ENCODE measurements at regions not wholly inside any gene's neighbourhood (a gene's known extent, or its start where the extent isn't known, plus 50 kb on each side); places are given as distances from the start of the nearest gene placed in this dataset.

DNA sequence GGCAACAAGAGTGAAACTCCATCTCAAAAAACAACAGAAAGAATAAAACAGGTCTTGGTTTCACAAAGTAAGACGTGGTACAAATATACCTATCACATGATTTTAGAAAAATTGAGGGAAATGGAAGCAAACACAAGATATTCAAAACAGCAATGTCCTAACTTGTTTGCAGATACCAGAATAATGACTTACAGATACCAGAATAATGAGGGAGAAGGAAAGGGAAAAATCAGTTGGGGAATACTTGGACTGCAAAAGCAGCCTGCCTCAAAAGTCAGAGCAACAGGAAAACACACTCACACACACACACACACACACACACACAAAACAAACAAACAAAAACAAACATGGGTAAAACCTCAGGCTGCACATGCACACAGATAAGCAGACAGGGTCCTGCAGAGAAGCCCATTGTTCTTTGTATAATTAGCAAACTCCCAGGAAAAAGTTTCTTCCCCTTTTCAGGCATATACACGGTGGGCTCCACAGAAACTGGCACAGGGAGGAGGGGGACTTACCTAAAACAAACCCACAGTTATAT lies 65.7 kb upstream of the CAPRIN2 start:
- no peak for DNase-seq
- H3K27ac ChIP-seq (ENCODE audit: insufficient read length, low read depth, low read length): no peak overlapping the region
- no peak overlapping the region for H2BK5ac ChIP-seq (ENCODE audit: insufficient read length, low read length)
- no peak overlapping the region for H3K4me2 ChIP-seq (ENCODE audit: insufficient read depth, insufficient read length, low read length)
- no peak overlapping the region for H3T11ph ChIP-seq (ENCODE audit: low read length)
- no peaks in the 10 kb centered on the region for H3K79me2 ChIP-seq (ENCODE audit: insufficient read depth, low read length)
- no peak overlapping the region for H4K91ac ChIP-seq (ENCODE audit: insufficient read length, low read depth, low read length)
- no peaks in the 10 kb centered on the region; the same call in 1 of the 2 replicates for H3K27me3 ChIP-seq (ENCODE audit: insufficient read depth, low read length)
- H3K27ac Mint-ChIP-seq: no peak overlapping the region
- no peak overlapping the region for H2AFZ ChIP-seq (ENCODE audit: low read length)
- H2BK120ac ChIP-seq (ENCODE audit: low read depth, low read length, poor library complexity, severe bottlenecking): no peak overlapping the region
- H3K79me1 ChIP-seq (ENCODE audit: insufficient read depth, low read depth, low read length, poor library complexity, severe bottlenecking): no peaks in the 10 kb centered on the region
- H3K56ac ChIP-seq (ENCODE audit: insufficient read length, low read depth, low read length): no peak overlapping the region
- H4K8ac ChIP-seq (replicated peaks; ENCODE audit: insufficient read length, low read depth, low read length): no peak overlapping the region
- TF ChIP-seq CTCF (conservative IDR thresholded peaks at IDR 0.05): no peak
- H3K27me3 Mint-ChIP-seq (ENCODE audit: low read depth): peaks cover 53% of the 10 kb centered on the region
- H3K9me3 ChIP-seq (ENCODE audit: control insufficient read depth, low read depth, low read length): no peaks in the 10 kb centered on the region
- no peak overlapping the region for H3K23ac ChIP-seq (ENCODE audit: insufficient read length, low read depth, low read length)
- no peak overlapping the region for H3K18ac ChIP-seq (ENCODE audit: insufficient read length, low read depth, low read length)
- no peak overlapping the region for H3K4me3 Mint-ChIP-seq
- H3K4me1 ChIP-seq (ENCODE audit: insufficient read depth, low read length): no peaks in the 10 kb centered on the region
- H3K9me3 Mint-ChIP-seq: no peaks in the 10 kb centered on the region
- WGBS (ENCODE audit: extremely low coverage, insufficient read length, low lambda C conversion rate): no CpG with 5 or more reads among the region's 2 CpGs
- peaks cover 29 to 31% of the 10 kb centered on the region in 2 experiments for H3K4me1 Mint-ChIP-seq
- no peak overlapping the region for H2AK5ac ChIP-seq (ENCODE audit: insufficient read length, low read length)
- peaks cover 13% of the 10 kb centered on the region for H3K23me2 ChIP-seq (ENCODE audit: insufficient read length, low read depth, low read length, poor library complexity, severe bottlenecking)
- H3K9ac ChIP-seq (ENCODE audit: extremely low read depth, insufficient read length, low read length): no peak overlapping the region
- H3K36me3 Mint-ChIP-seq (ENCODE audit: insufficient read depth in 1 of 3, low read depth in 3 of 3): no peaks in the 10 kb centered on the region
- no peak overlapping the region for H3K4ac ChIP-seq (ENCODE audit: low read depth, low read length)
- no peak overlapping the region for H2BK20ac ChIP-seq (ENCODE audit: low read depth, low read length, poor library complexity, severe bottlenecking)
- no peaks in the 10 kb centered on the region for H4K20me1 ChIP-seq (ENCODE audit: control insufficient read depth, insufficient read depth, insufficient read length)
- H4K5ac ChIP-seq (ENCODE audit: insufficient read length, low read depth, low read length): no peak overlapping the region
- no peak overlapping the region for H2BK15ac ChIP-seq (ENCODE audit: low read depth, low read length)
- no peak overlapping the region for H3K14ac ChIP-seq (ENCODE audit: insufficient read depth, low read length)
- H2BK12ac ChIP-seq (ENCODE audit: insufficient read length, low read depth, low read length): no peak overlapping the region
